HCT116 (cell line): ENCODE measurements at regions not wholly inside any gene's neighbourhood (a gene's known extent, or its start where the extent isn't known, plus 50 kb on each side); places are given as distances from the start of the nearest gene placed in this dataset.

Experiments used
- CTCF ChIP-seq, 3 experiments: fragments of 200-600 bp in 1 of 3; sonication (generic) in 1 of 3; IDR thresholded peaks in 2 of 3; conservative IDR thresholded peaks in 1 of 3; 2 replicates each; pipeline ENCODE4 v1.5.1; 2012 to 2017; ENCODE audit warnings: low read depth in 2 of 3, low read length in 2 of 3, antibody characterized with exemption in 1 of 3, borderline replicate concordance in 1 of 3, control low read depth in 1 of 3, mild to moderate bottlenecking in 1 of 3, mixed read lengths in 1 of 3, mixed run types in 1 of 3, moderate library complexity in 1 of 3; ENCODE audit not compliant: insufficient read depth in 1 of 3
- JUND ChIP-seq: IDR thresholded peaks from 2 replicates; pipeline ENCODE4 v1.6.1; 2012
- POLR2A ChIP-seq: IDR thresholded peaks from 2 replicates; pipeline ENCODE4 v1.7.0; 2011; ENCODE audit warnings: borderline replicate concordance; ENCODE audit not compliant: insufficient read depth, insufficient read length; ENCODE audit errors: extremely low read depth
- POLR2AphosphoS5 ChIP-seq: IDR thresholded peaks from 2 replicates; pipeline ENCODE4 v1.6.1; 2011; ENCODE audit warnings: mild to moderate bottlenecking, low read depth, low read length, moderate library complexity
- RAD21 ChIP-seq: IDR thresholded peaks from 2 replicates; pipeline ENCODE4 v1.6.1; 2012; ENCODE audit warnings: low read depth, mild to moderate bottlenecking
- YY1 ChIP-seq: IDR thresholded peaks from 2 replicates; pipeline ENCODE4 v1.6.1; 2011; ENCODE audit warnings: low read length, low read depth, moderate library complexity, mild to moderate bottlenecking; ENCODE audit not compliant: insufficient replicate concordance; ENCODE audit errors: extremely low read depth

- TF ChIP-seq CTCF (IDR thresholded peaks at IDR 0.05 in 2 of 3, conservative IDR thresholded peaks at IDR 0.05 in 1 of 3; ENCODE audit: borderline replicate concordance in 1 of 3, insufficient read depth in 1 of 3, low read depth in 2 of 3, low read length in 2 of 3), result no peak
- TF ChIP-seq POLR2A, result no peak
- TF ChIP-seq JUND, result no peak
- no peak for TF ChIP-seq RAD21
- TF ChIP-seq YY1, result no peak
- no peak for TF ChIP-seq POLR2AphosphoS5
Measured at GRCh38 chr5:5612096-5612495, 189.6 kb downstream of the ICE1 start.
